Amniotic epithelial cell (primary cell): ENCODE measurements at regions not wholly inside any gene's neighbourhood (a gene's known extent, or its start where the extent isn't known, plus 50 kb on each side); places are given as distances from the start of the nearest gene placed in this dataset.

Experiments used
- DNase-seq: peaks from one replicate; pipeline ENCODE4 v3.0.0-alpha.2; 2010; ENCODE audit warnings: low read depth

DNA sequence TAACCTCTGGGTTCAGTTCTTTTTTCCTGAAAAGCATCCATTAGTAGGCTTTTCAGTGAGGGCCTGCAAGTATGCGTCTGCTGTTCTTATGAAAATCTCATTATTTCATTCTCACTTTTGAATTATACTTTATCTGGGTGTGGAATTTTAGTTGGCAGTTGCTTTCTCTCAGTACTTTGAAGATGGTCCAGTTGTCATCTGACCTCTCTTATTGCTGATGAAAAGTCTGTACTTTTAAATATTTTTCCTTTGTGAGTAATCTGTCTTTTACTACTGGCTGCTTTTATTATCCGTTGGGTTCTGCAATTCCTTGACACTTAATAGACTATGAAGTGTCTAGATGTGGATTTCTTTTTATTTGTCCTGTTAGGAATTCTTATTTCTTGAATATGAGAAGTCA, 307.8 kb downstream of the CYP26B1 start:
- DNase-seq, result no peak

GRCh38 chr2:71834796-71835195, 312.9 kb downstream of the CYP26B1 start:
- DNase-seq, result no peak

GRCh38 chr2:71833855-71834560, 313.7 kb downstream of the CYP26B1 start:
- no peak for DNase-seq

- DNase-seq, result no peak
Measured at GRCh38 chr2:71833272-71833671, 314.4 kb downstream of the CYP26B1 start.

DNA sequence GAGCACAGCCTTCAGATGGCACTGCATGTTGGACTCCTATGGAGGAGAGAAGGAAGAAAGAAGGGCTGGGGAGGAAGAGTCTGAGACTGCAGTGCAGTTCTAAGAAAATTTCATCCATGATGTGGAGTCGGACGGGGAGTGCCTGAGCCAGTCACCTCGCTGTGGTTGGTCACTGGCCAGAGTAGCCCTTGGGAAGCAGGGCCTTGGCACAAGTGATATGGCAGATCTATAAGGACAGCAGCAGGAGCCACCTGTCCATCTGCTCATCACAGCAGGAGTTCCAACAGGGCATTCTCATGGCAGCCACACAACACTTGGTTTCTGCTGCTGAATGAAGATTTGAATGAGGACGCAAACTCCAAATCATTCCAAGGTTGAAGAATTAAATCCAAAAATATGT, 314.8 kb downstream of the CYP26B1 start:
- no peak for DNase-seq

DNA sequence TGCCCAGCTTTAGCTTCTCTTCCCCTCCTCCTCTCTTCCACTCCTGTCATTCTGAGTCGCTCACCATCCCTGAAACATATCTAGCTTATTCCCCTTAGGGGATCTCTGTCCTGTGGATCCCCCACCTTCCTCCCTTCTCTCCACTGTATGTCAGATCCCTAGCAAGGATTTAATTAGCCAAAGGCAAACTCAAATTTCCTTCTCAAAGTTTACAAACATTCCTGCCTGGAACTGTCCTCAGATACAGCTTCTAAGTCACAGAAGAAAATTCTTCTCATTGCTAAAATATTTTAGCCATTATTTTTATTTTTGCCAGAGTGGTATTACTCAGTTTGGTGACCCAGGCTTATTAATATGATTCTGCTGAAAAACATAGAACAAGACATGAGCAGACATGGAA, 315.3 kb downstream of the CYP26B1 start:
- DNase-seq, result no peak

DNA sequence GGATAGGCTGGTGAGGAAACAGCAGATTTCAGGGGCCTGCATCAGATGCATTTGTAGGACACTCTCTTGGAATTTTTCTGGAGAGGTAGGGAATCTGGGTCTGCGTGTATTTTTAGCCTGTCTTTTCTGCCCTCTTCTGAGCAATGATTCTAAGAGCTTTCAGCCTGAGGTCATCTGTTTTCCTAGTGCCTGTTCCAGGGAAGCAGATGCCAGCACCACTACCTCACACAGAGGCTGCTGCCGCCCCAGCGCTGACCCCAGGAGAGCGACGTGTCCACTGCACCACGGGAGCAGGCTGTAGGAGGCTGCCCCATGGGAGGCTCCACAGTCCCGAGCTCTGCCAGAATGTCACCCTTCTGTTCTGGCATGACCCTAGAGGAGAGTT, 316.5 kb downstream of the CYP26B1 start:
- peak; percentile 7 for DNase-seq

DNA sequence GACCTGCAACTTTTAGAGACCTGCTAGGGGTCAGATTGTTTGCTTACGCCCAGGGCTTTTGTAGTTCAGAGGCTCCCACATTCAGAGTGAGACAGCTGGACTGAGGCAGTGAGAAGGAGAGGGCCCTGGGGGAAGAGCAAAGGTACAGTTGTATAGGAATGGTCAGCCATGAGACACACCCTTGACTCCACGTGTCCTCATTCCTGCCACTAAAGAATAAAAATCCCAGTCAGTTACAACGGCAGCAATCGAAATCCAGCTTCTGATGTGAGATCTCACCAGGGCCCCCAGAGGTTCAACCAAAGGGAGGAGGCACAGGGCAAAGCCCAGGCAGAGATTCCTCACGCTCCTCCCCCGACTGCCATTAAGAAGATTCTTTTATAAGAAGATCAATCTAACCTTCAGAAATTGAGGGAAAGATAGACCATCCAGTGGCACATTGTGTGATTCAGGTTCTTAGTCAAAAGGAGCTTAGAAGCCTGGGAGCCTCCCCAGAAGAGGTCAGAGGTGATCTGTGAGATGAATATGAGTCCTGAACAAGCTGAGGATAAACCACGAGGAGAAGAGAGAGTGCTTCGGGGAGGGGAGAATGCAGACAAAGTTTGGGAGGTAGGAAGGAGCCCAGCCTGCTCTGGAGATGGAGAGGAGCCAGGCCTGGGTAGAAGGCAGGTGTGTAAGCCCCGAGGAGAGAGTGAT, 317.0 kb downstream of the CYP26B1 start:
- no peak for DNase-seq

GRCh38 chr2:71829008-71829407, 318.7 kb downstream of the CYP26B1 start:
- no peak for DNase-seq

GRCh38 chr2:71827973-71828372, 319.7 kb downstream of the CYP26B1 start:
- no peak for DNase-seq

GRCh38 chr2:71827524-71827901, 320.1 kb downstream of the CYP26B1 start:
- no peak for DNase-seq

DNA sequence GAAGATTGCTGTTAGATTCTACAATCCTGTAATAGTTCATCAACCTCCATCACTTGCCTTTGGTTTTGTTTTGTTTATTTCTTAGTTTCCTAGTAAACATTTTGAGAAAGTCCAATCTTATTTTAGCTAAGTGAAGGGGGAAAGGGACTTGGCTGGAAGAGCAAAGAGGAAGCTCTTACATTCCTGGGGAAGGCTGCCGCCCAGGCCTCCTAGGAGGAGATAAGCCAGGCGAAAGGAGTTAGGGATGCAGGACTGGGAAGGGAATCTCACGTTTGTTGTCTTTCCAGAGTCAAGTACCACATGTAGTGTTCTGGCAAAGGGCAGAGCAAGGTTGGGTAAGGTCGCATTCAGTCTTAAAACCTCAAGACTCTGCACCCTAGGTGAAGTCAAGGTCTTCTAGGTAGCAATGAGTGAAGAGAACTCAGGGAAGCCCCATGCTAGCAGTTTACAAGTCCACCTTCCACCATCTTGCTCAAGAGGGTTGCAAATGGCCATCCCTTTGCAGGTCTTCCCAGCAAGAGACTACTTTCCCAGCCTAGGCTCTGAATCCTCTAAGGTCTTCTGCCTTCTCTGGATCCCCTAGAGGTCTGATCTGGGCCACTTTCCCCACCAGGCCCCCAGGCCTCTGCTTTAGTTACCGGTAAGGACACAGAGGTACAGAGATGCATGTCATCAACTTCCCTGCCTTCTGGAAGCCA, 320.7 kb downstream of the CYP26B1 start:
- no peak for DNase-seq

DNA sequence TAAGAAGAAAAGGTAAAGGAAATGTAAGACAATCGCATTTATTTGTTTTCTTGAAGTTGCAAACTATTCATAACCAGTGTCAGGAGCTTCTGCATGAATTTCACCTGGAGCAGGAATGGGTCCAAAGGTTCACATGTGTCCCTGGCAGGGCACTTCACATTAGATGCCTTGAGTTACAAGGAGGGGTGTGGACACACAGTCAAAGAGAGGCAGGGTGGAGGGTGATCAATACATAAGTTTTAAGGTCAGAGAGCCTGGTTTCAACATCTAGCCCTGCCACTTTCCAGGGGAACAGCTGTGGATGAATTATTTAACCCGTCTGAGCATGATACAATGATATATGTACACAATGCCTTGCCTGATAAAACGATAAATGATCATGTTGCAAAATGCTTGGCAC, 321.4 kb downstream of the CYP26B1 start:
- DNase-seq, result no peak

DNA sequence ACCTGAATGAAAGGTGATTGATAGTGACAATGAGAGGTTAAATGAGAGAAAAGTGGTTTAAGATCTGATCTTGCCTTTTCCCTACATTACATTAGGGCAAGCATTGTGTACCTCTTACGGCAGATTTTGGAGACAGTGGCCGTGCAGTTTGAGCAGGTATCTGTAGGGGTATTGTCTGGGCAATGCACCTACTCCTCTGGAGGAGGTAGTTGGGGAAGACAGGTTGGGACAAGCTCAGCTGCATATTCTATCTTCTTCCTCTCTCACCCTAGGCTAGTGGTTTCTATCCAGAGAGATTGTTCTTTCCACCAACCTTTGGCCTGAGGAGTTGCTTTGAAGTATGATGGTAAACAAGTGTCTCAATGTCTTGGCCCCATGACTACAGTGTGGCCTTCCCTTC, 323.2 kb downstream of the CYP26B1 start:
- no peak for DNase-seq

DNA sequence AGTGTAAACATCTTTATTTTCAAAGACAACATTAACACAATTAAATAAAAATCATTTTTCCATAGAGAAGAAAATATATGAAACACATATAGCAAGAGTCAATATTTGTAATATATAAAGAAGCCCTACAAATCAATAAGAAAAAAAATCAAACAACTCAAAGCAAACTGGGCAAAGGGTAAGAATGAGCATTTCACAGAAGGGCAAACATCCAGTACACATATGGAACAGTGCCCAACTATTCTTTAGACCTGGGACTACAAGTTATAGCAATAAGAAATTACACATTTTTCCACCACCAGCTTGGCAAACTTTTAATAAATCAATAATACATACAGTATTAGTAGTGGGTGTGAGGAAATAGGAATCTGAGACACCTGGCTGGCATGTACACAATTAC, 324.1 kb downstream of the CYP26B1 start:
- DNase-seq, result no peak

DNA sequence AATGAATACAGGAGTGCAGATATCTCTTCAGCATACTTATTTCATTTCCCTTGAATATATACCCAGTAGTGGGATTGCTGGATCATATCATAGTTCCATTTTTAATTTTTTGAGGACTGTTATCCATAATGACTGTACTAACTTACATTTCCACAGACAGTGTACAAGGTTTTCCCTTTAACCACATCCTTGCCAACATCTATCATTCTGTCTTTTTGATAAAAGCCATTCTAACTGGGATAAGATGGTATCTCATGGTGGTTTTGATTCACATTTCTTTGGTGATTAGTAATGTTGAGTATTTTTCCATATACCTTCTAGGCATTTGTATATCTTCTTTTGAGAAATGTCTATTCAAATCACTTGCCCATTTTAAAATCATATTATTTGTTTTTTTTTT, 325.2 kb downstream of the CYP26B1 start:
- DNase-seq, result peak; percentile 17

- DNase-seq, result no peak
Measured at GRCh38 chr2:71821856-71822255, 325.8 kb downstream of the CYP26B1 start.

DNA sequence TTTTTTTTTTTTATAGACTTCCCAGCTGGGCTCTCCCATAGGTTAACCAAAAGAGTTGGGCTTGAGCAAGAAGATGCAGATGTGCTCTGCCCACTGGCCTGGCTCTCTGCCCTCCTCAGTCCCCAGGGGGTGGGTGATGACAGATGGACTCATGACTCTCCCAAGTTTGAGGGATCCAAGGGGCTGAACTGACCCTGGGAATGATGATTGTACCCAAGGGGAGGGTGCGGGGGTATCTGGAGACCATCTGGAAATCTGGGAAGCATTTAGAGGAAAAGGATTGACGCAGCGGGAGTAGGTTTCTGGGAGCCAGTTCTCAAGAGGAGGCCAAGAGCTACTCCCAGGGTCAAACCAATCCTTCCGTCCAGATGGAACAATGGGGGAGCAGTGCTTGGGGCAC, 330.8 kb downstream of the CYP26B1 start:
- DNase-seq, result no peak

GRCh38 chr2:71815701-71816474, 331.8 kb downstream of the CYP26B1 start:
- DNase-seq, result no peak

DNA sequence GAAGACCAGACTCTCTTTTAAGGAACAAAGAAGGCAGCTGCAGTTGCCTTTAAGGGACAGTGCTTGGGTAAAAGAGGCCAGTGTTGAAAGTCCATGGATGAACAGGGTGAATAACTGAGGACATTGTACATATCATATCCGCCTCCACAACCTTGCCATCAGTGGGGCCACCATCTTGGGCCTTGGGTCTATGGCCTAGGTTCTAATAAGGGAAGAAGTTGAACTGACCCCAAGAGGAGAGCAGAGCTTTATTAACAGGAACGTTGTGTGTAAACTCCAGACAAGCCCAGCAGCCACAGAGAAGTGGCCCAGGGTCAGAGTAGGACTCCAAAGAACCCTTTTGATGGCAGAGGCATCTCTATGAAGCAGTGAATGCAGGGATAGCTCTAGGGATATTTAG, 332.8 kb downstream of the CYP26B1 start:
- DNase-seq, result no peak

- DNase-seq, result no peak
Measured at GRCh38 chr2:71813807-71814470, 333.7 kb downstream of the CYP26B1 start.

GRCh38 chr2:71813315-71813714, 334.3 kb downstream of the CYP26B1 start:
- no peak for DNase-seq
